ENCODE measurements at regions not wholly inside any gene's neighbourhood (a gene's known extent, or its start where the extent isn't known, plus 50 kb on each side); places are given as distances from the start of the nearest gene placed in this dataset.
"Not testable (repeated sequence)": the region's sequence is repeated elsewhere in the genome, so short reads cannot be mapped to it uniquely, and the experiment has no call there.

GRCh38 chr14:38589747-38590350 lies 334.0 kb upstream of the CLEC14A start:
- no peak for DNase-seq (ENCODE audit: low read depth, low spot score)

GRCh38 chr14:38583471-38583870 lies 327.6 kb upstream of the CLEC14A start:
- no peak for DNase-seq (ENCODE audit: low read depth, low spot score)

- DNase-seq (ENCODE audit: low read depth, low spot score) = no peak
Measured at GRCh38 chr14:38578278-38578681, 322.4 kb upstream of the CLEC14A start.

- DNase-seq (ENCODE audit: low read depth, low spot score) = no peak
Measured at GRCh38 chr14:38567703-38568102, 311.8 kb upstream of the CLEC14A start.

GRCh38 chr14:38561657-38562056 lies 305.8 kb upstream of the CLEC14A start:
- no peak for DNase-seq (ENCODE audit: low read depth, low spot score)

- DNase-seq (ENCODE audit: low read depth, low spot score) = no peak
Measured at GRCh38 chr14:38559711-38560110, 303.8 kb upstream of the CLEC14A start.

- DNase-seq (ENCODE audit: low read depth, low spot score) = not testable (repeated sequence)
Measured at GRCh38 chr14:38557391-38557790, 301.5 kb upstream of the CLEC14A start.

GRCh38 chr14:38556252-38556651 lies 300.4 kb upstream of the CLEC14A start:
- no peak for DNase-seq (ENCODE audit: low read depth, low spot score)

GRCh38 chr14:38554026-38554425 lies 298.1 kb upstream of the CLEC14A start:
- no peak for DNase-seq (ENCODE audit: low read depth, low spot score)

GRCh38 chr14:38553586-38553985 lies 297.7 kb upstream of the CLEC14A start:
- peak; percentile 43 for DNase-seq (ENCODE audit: low read depth, low spot score)

GRCh38 chr14:38549564-38549963 lies 293.7 kb upstream of the CLEC14A start:
- no peak for DNase-seq (ENCODE audit: low read depth, low spot score)

- DNase-seq (ENCODE audit: low read depth, low spot score) = no peak
Measured at GRCh38 chr14:38547961-38548490, 292.1 kb upstream of the CLEC14A start.

- no peak for DNase-seq (ENCODE audit: low read depth, low spot score)
Measured at GRCh38 chr14:38546932-38547551, 291.1 kb upstream of the CLEC14A start.

- no peak for DNase-seq (ENCODE audit: low read depth, low spot score)
Measured at GRCh38 chr14:38544776-38545175, 288.9 kb upstream of the CLEC14A start.

GRCh38 chr14:38543851-38544250 lies 288.0 kb upstream of the CLEC14A start:
- not testable (repeated sequence) for DNase-seq (ENCODE audit: low read depth, low spot score)

- DNase-seq (ENCODE audit: low read depth, low spot score) = not testable (repeated sequence)
Measured at GRCh38 chr14:38538053-38538452, 282.2 kb upstream of the CLEC14A start.

GRCh38 chr14:38536376-38537038 lies 280.6 kb upstream of the CLEC14A start:
- DNase-seq (ENCODE audit: low read depth, low spot score) = no peak

GRCh38 chr14:38528582-38528981 lies 272.7 kb upstream of the CLEC14A start:
- DNase-seq (ENCODE audit: low read depth, low spot score) = no peak

- DNase-seq (ENCODE audit: low read depth, low spot score) = no peak
Measured at GRCh38 chr14:38527502-38527878, 271.6 kb upstream of the CLEC14A start.

- DNase-seq (ENCODE audit: low read depth, low spot score) = no peak
Measured at GRCh38 chr14:38526826-38527501, 271.1 kb upstream of the CLEC14A start.

- no peak for DNase-seq (ENCODE audit: low read depth, low spot score)
Measured at GRCh38 chr14:38524636-38525509, 269.0 kb upstream of the CLEC14A start.

Measured in pulmonary artery endothelial cell (primary cell).